ENCODE measurements at regions not wholly inside any gene's neighbourhood (a gene's known extent, or its start where the extent isn't known, plus 50 kb on each side); places are given as distances from the start of the nearest gene placed in this dataset.

DNA sequence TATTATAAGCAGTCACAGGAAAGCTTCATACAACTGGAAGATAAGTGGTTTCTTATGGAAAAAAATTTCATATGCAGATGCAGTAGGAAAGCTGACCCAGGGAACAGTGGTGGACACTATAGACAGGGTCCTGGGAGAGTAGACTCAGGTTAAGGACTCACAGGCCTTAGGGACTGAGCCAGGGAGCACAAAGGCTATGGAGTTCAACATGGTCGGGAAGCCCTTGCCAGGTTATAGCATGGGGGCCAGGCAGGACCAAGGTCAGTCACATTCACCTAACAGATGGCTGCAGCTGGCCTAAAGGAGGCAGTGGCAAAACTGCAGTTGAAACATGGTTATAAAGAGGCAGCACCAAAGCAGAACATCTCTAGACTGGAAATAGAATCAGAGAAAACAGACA is 54.9 kb upstream of the UNC5B start:
- no TSS peak for BruUV-seq (replicated peaks)
- TF ChIP-seq RCOR1 (IDR thresholded peaks at IDR 0.05; ENCODE audit: insufficient replicate concordance, low read length): no peak
- TF ChIP-seq RFX5 (IDR thresholded peaks at IDR 0.05; ENCODE audit: low read depth, low read length): no peak
- no peak for TF ChIP-seq ELK1 (IDR thresholded peaks at IDR 0.05; ENCODE audit: borderline replicate concordance, low read depth, low read length)
- TF ChIP-seq, protein P1, sequence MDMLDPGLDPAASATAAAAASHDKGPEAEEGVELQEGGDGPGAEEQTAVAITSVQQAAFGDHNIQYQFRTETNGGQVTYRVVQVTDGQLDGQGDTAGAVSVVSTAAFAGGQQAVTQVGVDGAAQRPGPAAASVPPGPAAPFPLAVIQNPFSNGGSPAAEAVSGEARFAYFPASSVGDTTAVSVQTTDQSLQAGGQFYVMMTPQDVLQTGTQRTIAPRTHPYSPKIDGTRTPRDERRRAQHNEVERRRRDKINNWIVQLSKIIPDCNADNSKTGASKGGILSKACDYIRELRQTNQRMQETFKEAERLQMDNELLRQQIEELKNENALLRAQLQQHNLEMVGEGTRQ (IDR thresholded peaks at IDR 0.05; ENCODE audit: low read depth, low read length): no peak
- TF ChIP-seq POLR2A (IDR thresholded peaks at IDR 0.05; ENCODE audit: low read depth, low read length): no peak
- TF ChIP-seq CHD1 (IDR thresholded peaks at IDR 0.05; ENCODE audit: low read depth, low read length): no peak
- no peak for TF ChIP-seq MAFK (IDR thresholded peaks at IDR 0.05; ENCODE audit: low read depth, low read length)
- no peak for TF ChIP-seq FOS (IDR thresholded peaks at IDR 0.05; ENCODE audit: low read depth, low read length)
- no peak for TF ChIP-seq MXI1 (IDR thresholded peaks at IDR 0.05; ENCODE audit: borderline replicate concordance, low read depth, low read length)
- TF ChIP-seq NFE2L2 (IDR thresholded peaks at IDR 0.05; ENCODE audit: low read depth, low read length): no peak
- TF ChIP-seq BHLHE40 (IDR thresholded peaks at IDR 0.05; ENCODE audit: low read depth, low read length): no peak
- no peak for TF ChIP-seq CTCF (conservative IDR thresholded peaks at IDR 0.05; ENCODE audit: low read depth, low read length)
- no peak for TF ChIP-seq CEBPB (IDR thresholded peaks at IDR 0.05; ENCODE audit: low read depth, low read length)
- TF ChIP-seq SMC3 (IDR thresholded peaks at IDR 0.05; ENCODE audit: low read depth, low read length): no peak
- H4K20me1 ChIP-seq (ENCODE audit: insufficient read depth, low read length): no peaks in the 10 kb centered on the region
- H2AK9ac ChIP-seq (replicated peaks; ENCODE audit: low read depth, low read length, poor library complexity): no peak overlapping the region
- WGBS, 2 experiments (ENCODE audit: extremely low coverage in 2 of 2, insufficient read length in 1 of 2): 38% methylated on average over 1 of the region's 1 CpG; no CpG with 5 or more reads in 1 of the 2 experiments
- in situ Hi-C loops (cut with MboI; ENCODE audit: low sequenced_read_pairs): no loop called here
- no peak overlapping the region for H2BK15ac ChIP-seq (ENCODE audit: low read depth, low read length)
- no peak overlapping the region for H2AK5ac ChIP-seq (ENCODE audit: low read depth, low read length)
- no peaks in the 10 kb centered on the region for H3K79me1 ChIP-seq (ENCODE audit: low read depth in 1 of 2, low read length in 2 of 2)
- H3K14ac ChIP-seq (replicated peaks; ENCODE audit: low read depth, low read length): no peak overlapping the region
- DNase-seq (no peak), ATAC-seq (ENCODE audit: low read depth) (no peak)
- no peak overlapping the region for H3K18ac ChIP-seq (ENCODE audit: low read depth, low read length)
- no peaks in the 10 kb centered on the region for H3K36me3 ChIP-seq (ENCODE audit: control insufficient read depth, insufficient read depth, low read length)
- no peak overlapping the region for H2AFZ ChIP-seq (replicated peaks; ENCODE audit: low read length, poor library complexity)
- H3K27me3 ChIP-seq (ENCODE audit: control insufficient read depth, insufficient read depth, low read length): peaks cover 5% of the 10 kb centered on the region; the same call in 1 of the 2 replicates
- no peaks in the 10 kb centered on the region for H3K9me3 ChIP-seq (ENCODE audit: control insufficient read depth, insufficient read depth, low read length)
- H3K9ac ChIP-seq (ENCODE audit: low read depth, low read length): no peak overlapping the region
- H2BK20ac ChIP-seq (ENCODE audit: low read depth, low read length): no peak overlapping the region
- H3K4me2 ChIP-seq (ENCODE audit: low read depth, low read length): no peak overlapping the region
- POLR2A ChIA-PET (ENCODE audit: unreplicated experiment): no interaction called here
- H3K56ac ChIP-seq (ENCODE audit: extremely low read depth, insufficient read depth, low read length): no peak overlapping the region
- no peak overlapping the region for H2BK120ac ChIP-seq (ENCODE audit: low read depth, low read length)
- H4K8ac ChIP-seq (ENCODE audit: low read depth in 2 of 2, low read length in 2 of 2): no peak overlapping the region
- intact Hi-C loops (cut with micrococcal nuclease): no loop called here
- CTCF ChIA-PET: no interaction called here
- no peak overlapping the region for H3K4ac ChIP-seq (ENCODE audit: low read depth, low read length)
- H4K91ac ChIP-seq (ENCODE audit: insufficient read depth, low read depth, low read length): no peak overlapping the region
- H4K5ac ChIP-seq (ENCODE audit: low read depth, low read length): no peak overlapping the region
- dilution Hi-C loops (cut with HindIII; ENCODE audit: low sequenced_read_pairs, unreplicated experiment): no loop called here
- no peaks in the 10 kb centered on the region for H3K4me1 ChIP-seq (ENCODE audit: control insufficient read depth, insufficient read depth, low read length)
- H3K4me3 ChIP-seq (ENCODE audit: insufficient read depth, low read depth, low read length): no peak overlapping the region
- H3K23ac ChIP-seq (ENCODE audit: low read depth, low read length): no peak overlapping the region
- no peaks in the 10 kb centered on the region for H3K9me1 ChIP-seq (ENCODE audit: insufficient read depth, low read length)
- H3K27ac ChIP-seq (ENCODE audit: insufficient read depth, low read length): no peak overlapping the region
- H2BK5ac ChIP-seq (ENCODE audit: low read depth, low read length, poor library complexity, severe bottlenecking): no peak overlapping the region

Data from IMR-90 (cell line).